Liver (tissue), 3 donors: ENCODE measurements at regions not wholly inside any gene's neighbourhood (a gene's known extent, or its start where the extent isn't known, plus 50 kb on each side); places are given as distances from the start of the nearest gene placed in this dataset.

ENCODE experiments used
- ATF3 ChIP-seq: IDR thresholded peaks from 2 replicates; pipeline ENCODE4 v1.6.1; 2016; ENCODE audit warnings: antibody characterized with exemption
- CTCF ChIP-seq: fragments of 150-350 bp; IDR thresholded peaks from 2 replicates; pipeline ENCODE4 v1.5.1; 2017; ENCODE audit warnings: improper control_type of control experiment, low read depth, low read length; ENCODE audit not compliant: missing input control
- FOXA1 ChIP-seq: IDR thresholded peaks from 2 replicates; pipeline ENCODE4 v1.6.1; 2016; ENCODE audit warnings: antibody characterized with exemption
- GABPA ChIP-seq, 2 donors: IDR thresholded peaks in 1 of 2; conservative IDR thresholded peaks in 1 of 2; 2 replicates each; pipeline ENCODE4 v1.6.1; 2016; ENCODE audit warnings: antibody characterized with exemption in 2 of 2, mild to moderate bottlenecking in 1 of 2, moderate library complexity in 1 of 2
- donor health status: healthy.
- donor health status: healthy.

- TF ChIP-seq CTCF (no peak), FOXA1 (no peak), GABPA (IDR thresholded peaks at IDR 0.05 in 1 of 2, conservative IDR thresholded peaks at IDR 0.05 in 1 of 2) (no peak), ATF3 (no peak)
Measured at GRCh38 chr3:159182961-159183360, 381.1 kb downstream of the MFSD1 start.
